ENCODE measurements at regions not wholly inside any gene's neighbourhood (a gene's known extent, or its start where the extent isn't known, plus 50 kb on each side); places are given as distances from the start of the nearest gene placed in this dataset.

DNA sequence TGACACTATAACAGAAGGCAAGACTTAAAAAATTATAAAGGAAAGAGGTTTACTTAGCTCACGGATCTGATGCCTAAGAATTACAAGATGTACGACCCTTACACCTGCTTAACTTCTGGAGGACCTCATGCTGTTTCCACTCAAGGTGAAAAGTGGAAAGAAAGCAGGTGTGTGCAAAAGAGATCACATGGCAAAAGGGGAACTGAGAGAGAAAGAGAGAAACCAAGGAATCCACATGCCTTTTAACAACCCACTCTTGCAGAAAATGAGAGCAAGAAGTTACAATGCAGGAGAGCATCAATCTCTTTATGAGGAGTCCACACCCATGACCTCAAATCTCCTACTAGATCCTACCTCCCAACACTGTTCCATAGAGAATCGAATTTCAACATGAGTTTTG is 2382.2 kb downstream of the TP53TG3F start:
- in situ Hi-C loops (cut with MboI; ENCODE audit: low sequenced_read_pairs, unreplicated experiment) = loop anchor here (25.0 kb wide), 1 partner anchor 104 kb away; no protein-coding TSS in a partner anchor
- DNase-seq (ENCODE audit: low spot score) = no peak
- TF ChIP-seq, protein P1, sequence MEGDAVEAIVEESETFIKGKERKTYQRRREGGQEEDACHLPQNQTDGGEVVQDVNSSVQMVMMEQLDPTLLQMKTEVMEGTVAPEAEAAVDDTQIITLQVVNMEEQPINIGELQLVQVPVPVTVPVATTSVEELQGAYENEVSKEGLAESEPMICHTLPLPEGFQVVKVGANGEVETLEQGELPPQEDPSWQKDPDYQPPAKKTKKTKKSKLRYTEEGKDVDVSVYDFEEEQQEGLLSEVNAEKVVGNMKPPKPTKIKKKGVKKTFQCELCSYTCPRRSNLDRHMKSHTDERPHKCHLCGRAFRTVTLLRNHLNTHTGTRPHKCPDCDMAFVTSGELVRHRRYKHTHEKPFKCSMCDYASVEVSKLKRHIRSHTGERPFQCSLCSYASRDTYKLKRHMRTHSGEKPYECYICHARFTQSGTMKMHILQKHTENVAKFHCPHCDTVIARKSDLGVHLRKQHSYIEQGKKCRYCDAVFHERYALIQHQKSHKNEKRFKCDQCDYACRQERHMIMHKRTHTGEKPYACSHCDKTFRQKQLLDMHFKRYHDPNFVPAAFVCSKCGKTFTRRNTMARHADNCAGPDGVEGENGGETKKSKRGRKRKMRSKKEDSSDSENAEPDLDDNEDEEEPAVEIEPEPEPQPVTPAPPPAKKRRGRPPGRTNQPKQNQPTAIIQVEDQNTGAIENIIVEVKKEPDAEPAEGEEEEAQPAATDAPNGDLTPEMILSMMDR (IDR thresholded peaks at IDR 0.05; ENCODE audit: borderline replicate concordance, control extremely low read depth, extremely low read depth, insufficient read depth, missing control alignments) = no peak

DNA sequence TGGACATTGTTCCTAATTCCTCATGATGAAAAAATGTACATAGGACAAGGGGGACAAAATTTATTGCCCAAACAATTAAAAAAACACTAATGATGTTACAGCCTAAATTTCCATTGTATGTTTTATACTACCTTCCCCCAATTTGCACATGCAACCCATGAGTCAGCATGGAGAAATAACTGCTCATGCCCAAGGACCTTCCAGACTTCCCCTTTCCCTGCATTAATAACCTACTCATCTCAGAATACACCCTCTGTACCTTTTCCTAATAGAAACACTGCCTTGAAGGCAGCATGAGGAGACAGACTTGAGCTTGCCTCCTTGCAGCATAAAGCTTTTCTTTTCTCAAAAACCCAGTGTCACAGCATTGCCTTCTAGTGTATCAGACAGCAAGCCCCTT is 2402.8 kb downstream of the TP53TG3F start:
- in situ Hi-C loops (cut with MboI; ENCODE audit: low sequenced_read_pairs, unreplicated experiment) = no loop called here
- TF ChIP-seq, protein P1 (IDR thresholded peaks at IDR 0.05; ENCODE audit: borderline replicate concordance, control extremely low read depth, extremely low read depth, insufficient read depth, missing control alignments) = no peak
- no peak for DNase-seq (ENCODE audit: low spot score)

DNA sequence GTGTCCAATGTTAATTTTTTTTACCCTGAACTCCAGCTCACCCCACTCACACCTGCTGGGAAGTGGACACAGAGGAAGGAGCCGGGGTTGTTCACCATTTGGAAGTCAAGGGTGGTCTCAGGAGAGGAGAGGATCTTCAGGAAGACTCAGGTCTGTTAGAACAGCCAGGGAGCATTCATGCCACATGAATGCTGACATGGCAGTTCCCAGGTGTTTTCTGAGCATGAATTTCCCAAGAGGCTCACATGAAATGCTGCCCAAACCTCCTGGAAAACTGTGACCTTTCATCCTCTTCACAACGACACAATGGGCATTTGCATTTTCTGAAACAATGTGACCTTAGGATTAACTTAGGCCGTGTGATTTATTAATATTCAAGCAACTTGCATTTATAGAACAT is 2409.2 kb downstream of the TP53TG3F start:
- TF ChIP-seq, protein P1 (IDR thresholded peaks at IDR 0.05; ENCODE audit: borderline replicate concordance, control extremely low read depth, extremely low read depth, insufficient read depth, missing control alignments) = no peak
- no peak for DNase-seq (ENCODE audit: low spot score)
- in situ Hi-C loops (cut with MboI; ENCODE audit: low sequenced_read_pairs, unreplicated experiment) = no loop called here

DNA sequence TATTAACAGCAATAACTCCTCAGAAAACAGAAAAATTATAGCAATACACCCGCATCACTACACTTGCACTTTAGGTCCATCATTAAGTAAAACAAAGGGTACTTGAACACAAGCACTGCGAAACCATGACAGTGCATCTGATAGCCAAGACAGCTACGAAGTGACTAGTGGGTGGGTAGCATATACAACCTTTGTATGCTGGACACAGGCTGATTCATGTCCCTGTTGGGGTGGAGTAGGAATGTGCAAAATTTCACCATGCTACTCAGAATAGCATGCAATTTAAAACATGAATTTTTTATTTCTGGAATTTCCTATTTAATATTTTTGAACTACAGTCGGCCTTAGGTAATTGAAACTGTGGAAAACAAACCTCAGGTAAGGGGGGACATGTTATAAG is 2414.1 kb downstream of the TP53TG3F start:
- in situ Hi-C loops (cut with MboI; ENCODE audit: low sequenced_read_pairs, unreplicated experiment) = no loop called here
- DNase-seq (ENCODE audit: low spot score) = no peak
- TF ChIP-seq, protein P1 (IDR thresholded peaks at IDR 0.05; ENCODE audit: borderline replicate concordance, control extremely low read depth, extremely low read depth, insufficient read depth, missing control alignments) = no peak

DNA sequence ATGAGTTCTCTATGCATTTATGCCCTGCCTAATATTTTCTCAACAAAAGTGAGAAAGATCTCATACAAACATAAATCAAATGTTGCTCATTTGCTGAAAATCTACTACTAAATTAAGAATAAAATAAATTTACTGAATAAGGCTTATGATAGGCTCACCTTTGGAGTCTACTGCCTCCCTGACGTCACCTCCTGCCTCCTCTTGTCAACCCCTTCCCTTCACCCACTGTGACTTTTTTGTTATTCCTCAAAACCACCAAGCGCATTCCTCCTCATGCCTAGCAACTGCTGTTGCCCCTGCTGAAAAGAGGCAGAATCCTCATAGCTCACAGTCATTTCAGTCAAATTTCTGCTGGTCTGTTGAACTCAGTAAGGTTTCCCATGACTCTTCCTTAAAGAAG is 2422.2 kb downstream of the TP53TG3F start:
- DNase-seq (ENCODE audit: low spot score) = no peak
- in situ Hi-C loops (cut with MboI; ENCODE audit: low sequenced_read_pairs, unreplicated experiment) = no loop called here
- TF ChIP-seq, protein P1 (IDR thresholded peaks at IDR 0.05; ENCODE audit: borderline replicate concordance, control extremely low read depth, extremely low read depth, insufficient read depth, missing control alignments) = no peak

DNA sequence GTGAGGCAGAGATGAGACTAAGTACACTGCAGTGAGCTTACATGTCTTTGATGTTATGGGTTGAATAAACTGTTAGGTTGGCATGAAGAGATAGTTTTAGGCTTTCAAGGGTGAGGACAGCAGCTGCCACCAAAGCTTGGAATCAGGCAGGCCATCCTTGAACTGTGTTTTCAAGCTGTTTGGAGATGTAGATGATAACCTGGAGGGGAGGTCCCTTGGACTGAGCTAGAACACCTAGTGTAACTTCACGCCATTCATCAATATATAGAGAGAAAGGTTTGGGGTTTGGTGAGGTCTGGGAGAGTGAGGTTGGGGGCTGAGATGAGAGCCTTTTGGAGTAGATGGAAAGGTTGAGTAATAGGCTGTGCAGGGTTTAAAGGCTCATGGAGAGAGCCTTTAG is 2447.0 kb downstream of the TP53TG3F start:
- DNase-seq (ENCODE audit: low spot score) = no peak
- TF ChIP-seq, protein P1 (IDR thresholded peaks at IDR 0.05; ENCODE audit: borderline replicate concordance, control extremely low read depth, extremely low read depth, insufficient read depth, missing control alignments) = no peak
- in situ Hi-C loops (cut with MboI; ENCODE audit: low sequenced_read_pairs, unreplicated experiment) = no loop called here

DNA sequence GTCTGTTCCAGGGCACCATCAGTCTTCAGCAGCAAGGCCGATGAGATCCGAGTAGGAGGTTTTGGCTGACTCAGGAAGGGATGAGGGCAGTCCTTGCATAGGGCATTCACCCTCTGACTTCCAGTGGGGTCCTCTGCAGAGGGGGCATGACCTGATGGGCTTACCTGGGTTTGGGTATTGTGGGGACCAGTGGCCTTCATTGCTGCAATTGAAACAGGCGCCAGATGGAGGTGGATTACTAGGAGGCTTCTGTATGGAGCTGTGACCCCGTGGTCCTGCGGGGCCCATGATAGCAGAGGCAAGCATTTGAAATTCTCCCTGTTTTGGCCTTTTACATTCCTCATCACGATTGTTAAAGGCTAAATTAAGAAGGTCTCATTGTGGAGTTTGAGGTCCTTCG is 2448.7 kb downstream of the TP53TG3F start:
- TF ChIP-seq, protein P1 (IDR thresholded peaks at IDR 0.05; ENCODE audit: borderline replicate concordance, control extremely low read depth, extremely low read depth, insufficient read depth, missing control alignments) = no peak
- in situ Hi-C loops (cut with MboI; ENCODE audit: low sequenced_read_pairs, unreplicated experiment) = no loop called here

More for the DNA sequence above, 2448.7 kb downstream of the TP53TG3F start:
- DNase-seq (ENCODE audit: low spot score) = no peak

Measured in GM13976 (cell line).